ENCODE measurements at regions not wholly inside any gene's neighbourhood (a gene's known extent, or its start where the extent isn't known, plus 50 kb on each side); places are given as distances from the start of the nearest gene placed in this dataset.

DNA sequence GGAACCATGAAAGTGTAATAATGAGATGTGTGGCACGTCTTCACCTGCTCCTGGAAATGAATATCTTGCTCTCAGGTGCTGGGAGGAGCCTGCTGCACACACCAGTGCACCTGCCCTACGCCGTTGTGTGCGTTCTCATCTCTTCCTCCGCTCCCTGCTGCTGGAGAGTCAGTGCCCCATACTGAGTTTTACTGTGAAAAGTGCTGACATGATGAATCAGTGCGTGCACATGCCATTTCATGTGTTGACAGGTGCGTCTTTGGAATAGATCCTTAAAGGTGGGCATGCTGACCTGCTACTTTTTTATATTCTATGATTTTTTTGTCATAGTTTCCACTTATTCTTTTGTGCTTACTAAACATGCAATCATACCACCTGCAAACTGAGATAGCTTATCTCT is 1015.8 kb downstream of the BRD1 start:
- TF ChIP-seq, protein P1, sequence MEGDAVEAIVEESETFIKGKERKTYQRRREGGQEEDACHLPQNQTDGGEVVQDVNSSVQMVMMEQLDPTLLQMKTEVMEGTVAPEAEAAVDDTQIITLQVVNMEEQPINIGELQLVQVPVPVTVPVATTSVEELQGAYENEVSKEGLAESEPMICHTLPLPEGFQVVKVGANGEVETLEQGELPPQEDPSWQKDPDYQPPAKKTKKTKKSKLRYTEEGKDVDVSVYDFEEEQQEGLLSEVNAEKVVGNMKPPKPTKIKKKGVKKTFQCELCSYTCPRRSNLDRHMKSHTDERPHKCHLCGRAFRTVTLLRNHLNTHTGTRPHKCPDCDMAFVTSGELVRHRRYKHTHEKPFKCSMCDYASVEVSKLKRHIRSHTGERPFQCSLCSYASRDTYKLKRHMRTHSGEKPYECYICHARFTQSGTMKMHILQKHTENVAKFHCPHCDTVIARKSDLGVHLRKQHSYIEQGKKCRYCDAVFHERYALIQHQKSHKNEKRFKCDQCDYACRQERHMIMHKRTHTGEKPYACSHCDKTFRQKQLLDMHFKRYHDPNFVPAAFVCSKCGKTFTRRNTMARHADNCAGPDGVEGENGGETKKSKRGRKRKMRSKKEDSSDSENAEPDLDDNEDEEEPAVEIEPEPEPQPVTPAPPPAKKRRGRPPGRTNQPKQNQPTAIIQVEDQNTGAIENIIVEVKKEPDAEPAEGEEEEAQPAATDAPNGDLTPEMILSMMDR (IDR thresholded peaks at IDR 0.05): no peak
- TF ChIP-seq POLR2A (IDR thresholded peaks at IDR 0.05): no peak
- TF ChIP-seq EP300 (IDR thresholded peaks at IDR 0.05): no peak

Measured in tibial nerve (tissue), 4 donors.